GM19193 (cell line): ENCODE measurements at regions not wholly inside any gene's neighbourhood (a gene's known extent, or its start where the extent isn't known, plus 50 kb on each side); places are given as distances from the start of the nearest gene placed in this dataset.

ENCODE experiments used
- POLR2A ChIP-seq: IDR thresholded peaks from 4 replicates; pipeline ENCODE4 v1.6.1; 2011; ENCODE audit not compliant: insufficient read depth, insufficient read length; ENCODE audit errors: extremely low read depth

DNA sequence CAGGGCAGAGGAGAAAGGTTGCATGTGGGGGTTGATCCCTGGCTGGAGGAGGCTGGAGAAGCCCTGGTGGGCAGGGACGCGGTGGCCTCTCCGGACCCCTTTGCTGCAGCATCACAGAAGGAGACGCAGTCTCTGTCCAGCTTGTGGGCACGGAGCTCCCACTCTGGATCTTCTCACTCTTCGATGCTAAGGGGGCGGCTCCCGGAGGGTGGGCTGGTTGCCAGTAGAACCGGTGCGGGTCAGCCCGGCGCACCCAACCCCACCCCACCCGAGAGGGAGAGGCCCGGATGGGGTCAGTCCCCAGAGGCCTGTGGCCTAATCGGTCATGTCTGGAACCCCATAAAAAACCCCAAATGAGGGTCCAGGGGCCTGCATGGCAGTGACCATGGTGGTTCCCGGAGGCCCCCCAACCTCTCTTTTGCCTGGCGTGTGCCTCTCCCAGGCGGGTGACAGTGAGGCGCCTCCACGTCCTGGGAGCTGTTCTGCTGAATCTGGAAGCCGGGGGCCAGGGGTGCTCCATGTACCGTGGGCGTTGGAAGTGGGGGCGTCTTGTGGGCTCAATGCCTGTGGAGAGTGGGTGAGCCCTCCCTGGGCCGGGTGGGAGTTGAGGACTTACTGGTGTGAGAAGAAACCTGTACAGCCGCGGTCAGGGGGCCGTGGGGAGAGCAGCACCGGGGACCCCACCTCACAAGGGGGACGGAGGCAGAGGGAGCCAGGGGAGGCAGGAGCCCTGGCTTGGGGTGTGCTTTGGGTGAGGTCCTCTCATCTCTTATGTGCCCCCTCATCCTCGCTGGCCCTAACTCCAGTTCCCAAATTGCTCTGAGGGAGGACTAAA is 79.6 kb downstream of the RTP5 start:
- TF ChIP-seq POLR2A = no peak

DNA sequence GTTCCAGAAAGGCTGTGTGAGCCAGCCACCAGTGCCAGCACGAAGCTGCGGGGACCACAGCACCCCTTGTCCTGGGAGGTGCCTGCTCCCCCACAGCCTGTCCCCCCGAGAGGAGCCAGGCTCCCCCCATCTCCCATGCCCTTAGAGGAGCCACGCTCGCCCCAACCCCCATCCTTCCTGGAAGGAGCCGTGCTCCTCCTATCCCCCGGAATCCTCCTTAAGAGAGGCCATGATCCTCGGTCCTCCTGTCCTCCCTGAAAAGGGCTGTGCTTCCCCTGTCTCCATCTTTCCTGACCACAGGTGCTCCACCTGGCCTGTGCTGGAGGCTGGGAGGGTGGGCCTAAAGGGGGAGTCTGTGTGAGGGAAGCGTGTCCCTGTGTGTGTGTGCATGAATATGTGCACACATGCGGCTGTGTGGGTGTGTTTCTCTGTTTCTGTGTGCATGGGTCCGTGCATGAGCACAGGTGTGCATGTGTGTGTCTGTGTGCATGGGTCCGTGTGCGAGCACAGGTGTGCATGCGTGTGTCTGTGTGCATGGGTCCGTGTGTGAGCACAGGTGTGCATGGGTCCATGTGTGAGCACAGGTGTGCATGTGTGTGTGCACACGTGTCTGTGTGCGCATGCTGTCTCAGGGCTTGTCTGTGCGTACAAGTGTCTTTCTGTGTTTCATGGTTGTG is 80.3 kb downstream of the RTP5 start:
- no peak for TF ChIP-seq POLR2A

DNA sequence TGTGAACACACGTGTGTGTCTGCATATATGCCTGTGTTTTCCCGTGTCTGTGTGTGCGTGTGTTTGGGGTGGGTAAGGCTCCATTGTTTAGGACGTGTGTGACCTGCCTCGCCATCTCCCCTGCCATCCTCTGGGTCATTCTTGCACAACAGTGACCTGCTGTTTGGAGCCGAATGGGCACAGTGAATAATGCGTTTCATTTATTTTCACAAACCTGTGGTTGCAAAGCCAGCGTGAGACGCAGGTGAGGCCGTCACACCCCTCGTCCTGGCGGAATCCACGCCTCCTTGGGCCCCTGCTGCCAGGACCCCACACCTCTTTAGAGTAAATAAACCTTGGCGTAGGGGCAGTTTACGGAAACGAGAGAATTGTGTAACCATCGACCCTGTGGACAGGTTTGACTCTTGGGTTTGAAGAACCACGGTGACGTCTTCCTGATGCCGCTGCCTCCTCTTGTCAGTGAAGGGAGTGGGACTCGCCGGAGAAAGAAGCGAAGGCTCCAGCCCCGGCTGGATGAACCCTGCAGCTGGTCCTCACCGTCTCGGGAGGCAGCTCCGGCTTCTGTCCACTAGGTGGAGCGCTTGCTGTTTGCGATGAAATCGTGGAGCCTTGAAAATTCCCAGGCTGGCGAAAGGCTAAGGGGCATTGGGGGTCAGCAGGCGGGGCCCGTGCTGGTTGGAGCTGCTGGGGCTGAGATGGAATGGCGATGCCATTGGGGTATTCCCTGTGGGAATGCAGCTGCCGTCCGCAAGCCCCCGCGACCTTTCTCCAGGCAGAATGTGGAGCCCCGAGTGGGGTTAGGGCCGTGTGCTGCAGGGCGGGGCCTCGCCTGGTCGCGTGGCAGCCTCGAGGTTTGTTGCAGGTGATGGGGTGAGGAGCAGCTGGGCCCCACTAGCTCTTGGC is 81.1 kb downstream of the RTP5 start:
- no peak for TF ChIP-seq POLR2A

DNA sequence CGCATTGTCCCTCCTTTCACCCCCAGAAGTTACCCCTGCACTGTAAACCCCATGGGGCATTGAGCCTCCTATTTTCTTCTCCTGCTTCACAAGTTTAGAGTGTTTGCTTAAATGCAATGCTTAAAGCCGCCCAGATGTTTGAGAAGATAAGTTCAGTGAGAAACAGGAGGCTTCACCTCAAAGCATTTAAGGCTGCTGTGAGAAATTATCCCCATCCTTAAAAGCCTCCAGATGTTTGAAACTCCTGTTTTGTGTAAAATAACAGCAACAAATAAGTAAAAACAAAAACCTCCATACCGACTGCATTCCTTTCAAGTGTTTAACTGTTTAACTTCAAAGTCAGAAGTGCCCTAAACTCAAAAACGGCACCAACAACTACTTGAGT is 81.8 kb downstream of the RTP5 start:
- TF ChIP-seq POLR2A = no peak

DNA sequence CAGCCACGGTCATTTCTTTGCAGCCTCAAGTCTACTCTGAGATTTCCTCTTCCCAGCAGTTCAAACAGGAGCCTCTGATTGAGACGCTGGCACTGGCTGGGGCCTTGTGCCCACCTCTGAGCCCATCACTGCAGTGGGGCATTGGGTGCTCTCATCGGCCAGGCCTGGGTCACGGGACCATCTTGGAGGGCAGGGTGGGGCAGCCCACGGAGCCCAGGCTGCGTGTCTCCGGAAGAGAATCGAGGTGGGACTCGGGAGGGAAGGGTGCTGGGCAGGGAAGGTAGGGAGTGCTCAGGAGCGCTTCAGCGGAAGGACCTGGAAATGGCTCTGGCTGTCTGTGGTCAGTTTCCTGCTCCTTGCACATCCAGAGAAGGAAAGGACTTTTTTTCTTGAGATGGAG is 82.4 kb downstream of the RTP5 start:
- no peak for TF ChIP-seq POLR2A

DNA sequence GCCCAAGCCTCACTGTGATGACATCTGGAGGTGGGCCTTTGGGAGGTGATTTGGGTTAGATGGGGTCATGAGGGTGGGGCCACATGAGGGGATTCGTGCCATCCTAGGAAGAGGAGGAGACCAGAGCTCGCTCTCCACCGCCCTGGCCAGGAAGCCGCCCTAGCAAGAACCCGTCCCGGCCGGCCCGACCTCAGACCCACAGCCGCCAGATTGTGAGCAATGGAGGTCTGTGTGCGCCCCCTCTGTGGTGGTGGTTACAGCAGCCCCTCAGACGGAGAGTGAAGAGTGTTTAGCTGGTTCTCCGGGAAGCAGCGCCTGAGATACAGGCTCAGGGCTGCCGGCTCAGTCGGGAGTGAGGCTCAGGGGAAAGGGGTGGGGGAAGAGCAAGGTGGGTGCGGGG is 83.3 kb downstream of the RTP5 start:
- no peak for TF ChIP-seq POLR2A

DNA sequence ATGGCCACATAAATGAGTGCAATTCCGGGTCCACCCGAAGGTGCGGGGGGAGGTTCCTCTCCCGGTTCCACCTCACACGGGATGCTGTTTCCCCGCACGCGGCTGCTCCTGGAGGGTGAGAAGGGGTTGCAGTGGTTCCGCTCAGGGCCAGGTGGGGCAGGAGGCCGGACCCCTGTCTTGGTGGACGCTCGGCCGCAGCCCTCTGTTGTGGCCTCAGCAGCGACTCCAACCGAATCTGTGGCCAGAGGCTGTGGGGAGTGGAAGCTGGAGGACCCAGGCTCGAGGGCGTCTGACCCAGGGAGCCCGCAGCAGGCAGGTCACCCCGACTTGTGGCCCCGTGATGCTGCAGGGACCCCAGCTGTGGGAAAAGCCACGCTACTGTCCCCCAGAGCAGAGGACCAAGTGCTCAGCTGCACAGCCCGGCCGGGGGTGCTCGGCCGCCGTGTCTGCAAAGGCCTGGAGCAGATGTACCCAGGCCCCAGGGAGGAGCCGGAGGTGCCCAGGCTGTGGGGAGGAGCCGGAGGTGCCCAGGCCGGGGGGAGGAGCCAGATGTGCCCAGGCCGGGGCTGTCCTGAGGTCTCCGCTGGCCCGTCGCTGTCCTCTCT is 83.9 kb downstream of the RTP5 start:
- TF ChIP-seq POLR2A = no peak

DNA sequence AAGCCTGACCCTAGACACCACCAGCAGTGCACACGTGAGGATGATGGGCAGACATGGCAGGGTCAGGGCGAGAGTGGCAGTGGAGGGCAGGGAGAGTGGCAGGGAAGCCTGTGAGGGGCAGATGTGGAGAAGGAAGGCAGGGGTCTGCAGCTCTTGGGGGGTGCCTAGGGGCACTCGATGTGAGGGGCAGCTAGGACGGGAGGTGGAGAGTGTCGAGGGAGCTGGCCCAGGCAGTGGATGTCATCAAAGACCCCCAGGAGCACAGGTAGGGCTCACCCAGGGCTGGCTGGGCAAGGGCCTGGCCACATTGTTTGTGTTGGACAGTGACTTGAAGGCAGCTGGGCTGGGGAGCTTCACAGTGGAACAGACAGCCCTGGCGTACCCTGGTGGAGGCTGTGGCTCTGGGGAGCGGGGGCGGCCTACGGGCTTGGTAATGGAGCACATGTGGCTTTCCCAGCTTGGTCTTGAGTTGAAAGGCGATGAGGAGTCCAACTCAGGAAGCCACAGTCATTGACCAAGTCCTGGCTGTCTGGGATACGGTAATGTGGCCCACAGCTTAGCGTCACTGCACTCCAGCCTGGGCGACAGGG is 87.1 kb downstream of the RTP5 start:
- TF ChIP-seq POLR2A = no peak

DNA sequence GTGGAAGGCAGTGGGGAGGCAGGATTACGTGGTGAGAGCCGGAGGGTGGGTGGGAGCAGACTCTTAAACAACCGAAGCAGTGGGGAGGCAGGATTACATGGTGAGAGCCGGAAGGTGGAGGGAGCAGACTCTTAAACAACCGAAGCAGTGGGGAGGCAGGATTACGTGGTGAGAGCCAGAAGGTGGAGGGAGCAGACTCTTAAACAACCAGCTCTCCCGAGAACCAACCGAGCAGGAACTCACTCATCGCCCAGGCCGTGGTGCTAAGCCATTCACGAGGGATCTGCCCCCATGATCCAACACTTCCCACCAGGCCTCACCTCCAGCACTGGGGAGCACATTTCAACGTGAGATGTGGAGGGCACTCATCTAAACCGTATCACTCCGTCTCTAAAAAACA is 87.7 kb downstream of the RTP5 start:
- TF ChIP-seq POLR2A = no peak

DNA sequence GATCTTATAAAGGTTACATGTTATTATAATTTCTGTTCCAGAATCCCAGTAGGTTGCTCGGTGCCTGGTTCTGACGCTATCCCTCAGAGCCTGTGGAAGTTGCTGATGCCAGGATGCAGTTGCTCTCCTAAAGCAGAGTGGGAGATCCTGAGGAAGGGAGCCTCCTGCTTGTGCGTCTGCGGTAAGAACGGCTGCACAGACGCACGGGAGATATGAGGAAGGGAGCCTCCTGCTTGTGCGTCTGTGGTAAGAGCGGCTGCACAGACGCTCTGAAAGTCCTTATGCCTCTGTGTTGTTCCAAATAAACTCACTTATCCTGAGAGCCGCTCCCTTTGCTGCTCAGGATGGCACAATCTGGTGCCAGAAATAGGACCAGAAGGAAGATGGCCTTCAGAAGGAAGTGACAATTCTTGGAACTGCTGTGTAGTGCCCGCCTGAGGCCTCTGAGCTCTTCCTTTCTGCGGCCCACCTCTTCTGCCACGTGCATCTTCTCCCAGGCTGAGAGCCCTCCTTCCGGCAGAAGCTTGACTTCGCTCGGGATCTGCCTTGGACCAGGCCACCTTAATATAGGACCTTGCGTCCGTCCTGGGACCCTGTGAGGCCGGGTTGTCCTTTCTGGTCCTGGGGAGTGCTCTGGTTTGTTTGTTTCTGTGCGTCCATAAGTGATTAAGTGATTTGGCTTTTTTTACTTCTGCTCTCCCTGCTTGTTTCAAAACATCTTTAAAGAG is 89.5 kb downstream of the RTP5 start:
- TF ChIP-seq POLR2A = no peak

DNA sequence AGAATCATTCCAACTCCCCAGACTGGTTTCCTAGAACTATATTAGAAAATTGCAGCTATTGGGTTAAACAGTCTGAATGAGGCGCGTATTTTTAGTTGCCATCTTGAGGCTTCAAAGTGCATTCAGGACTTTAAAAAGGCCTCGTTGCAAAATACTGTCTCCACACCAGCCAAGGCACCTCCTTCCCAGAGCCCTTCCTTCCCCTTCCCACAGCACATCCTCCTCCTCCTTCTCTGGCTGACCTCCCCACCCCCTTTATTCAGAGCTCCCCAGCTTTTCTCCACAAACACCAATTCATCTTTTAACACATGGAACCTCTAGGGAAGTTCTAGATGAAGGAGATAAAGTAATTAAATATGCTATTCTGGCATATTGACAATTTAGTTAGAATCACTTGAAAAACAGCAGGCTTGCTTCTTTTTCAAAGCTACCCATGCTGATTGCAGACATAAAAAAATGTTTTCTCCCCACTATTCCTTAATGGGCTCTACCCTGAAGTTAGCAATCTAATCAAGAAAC is 90.3 kb downstream of the RTP5 start:
- no peak for TF ChIP-seq POLR2A

DNA sequence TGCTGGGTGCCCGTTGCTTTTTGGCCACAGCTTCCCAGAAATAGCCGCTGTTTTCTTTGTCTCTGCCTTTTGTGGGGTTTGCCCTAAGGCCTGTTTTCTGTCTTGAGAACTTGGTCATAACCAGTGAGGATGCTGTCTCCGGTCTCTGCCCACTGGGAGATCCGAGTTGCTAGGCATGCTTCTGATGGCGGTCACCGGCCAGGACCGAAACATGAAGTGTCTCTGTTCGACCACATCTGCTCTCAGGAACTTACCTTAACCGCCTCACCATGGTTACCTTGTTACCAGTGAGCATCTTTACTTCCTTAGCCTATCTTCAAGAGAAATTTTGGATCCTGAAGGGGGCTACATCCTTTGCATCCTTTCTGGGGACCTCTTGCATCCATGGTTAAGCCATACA is 91.9 kb downstream of the RTP5 start:
- no peak for TF ChIP-seq POLR2A

DNA sequence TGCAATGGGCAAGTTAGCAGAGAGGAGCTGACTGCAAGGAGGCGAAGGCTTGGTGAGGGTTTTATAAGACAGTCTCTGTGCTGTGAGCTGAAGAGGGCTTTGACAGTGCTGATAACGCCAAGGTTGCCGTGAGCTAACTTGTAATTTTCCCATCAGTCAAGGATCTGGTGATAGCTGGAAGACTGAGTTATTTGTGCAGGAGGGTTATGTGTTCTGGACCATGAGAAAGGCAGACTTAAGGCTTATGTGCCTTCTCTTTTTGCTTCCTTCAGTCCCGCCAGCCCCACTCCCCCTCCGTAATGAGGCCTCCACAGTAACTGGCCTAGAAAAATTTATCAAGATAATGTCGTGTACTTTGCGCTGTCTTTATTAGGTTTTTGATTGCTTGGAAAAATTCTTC is 94.6 kb downstream of the RTP5 start:
- no peak for TF ChIP-seq POLR2A

DNA sequence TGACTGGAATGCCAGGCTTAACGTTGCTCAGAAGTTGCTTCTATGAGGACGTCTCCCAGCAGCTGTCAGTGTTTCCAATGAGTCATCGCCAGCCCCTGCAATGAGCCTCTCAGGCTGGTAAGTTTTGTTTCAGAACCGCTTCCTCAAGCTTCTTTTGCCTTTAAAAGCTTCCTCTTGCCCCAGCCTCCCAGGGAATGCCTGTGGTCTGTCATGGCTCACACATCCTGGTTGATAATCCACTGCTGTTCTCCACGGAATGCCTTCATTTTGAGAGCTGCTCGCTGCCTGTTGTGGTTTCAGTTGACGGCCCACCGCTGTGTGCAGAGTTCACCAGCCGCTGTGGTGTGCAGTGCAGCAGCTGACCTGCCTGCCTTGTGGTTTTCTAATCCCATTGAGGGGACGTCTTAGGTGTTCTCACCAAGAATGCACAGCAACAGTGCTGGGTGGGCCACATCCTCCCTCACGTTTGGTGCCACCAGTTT is 96.4 kb downstream of the RTP5 start:
- TF ChIP-seq POLR2A = peak; percentile 15
